Activated T-cell treated with anti-CD3 and anti-CD28 coated beads, Interleukin-2, amount 50 U/mL, for 1 hour (primary cell): ENCODE measurements at regions not wholly inside any gene's neighbourhood (a gene's known extent, or its start where the extent isn't known, plus 50 kb on each side); places are given as distances from the start of the nearest gene placed in this dataset.

Source experiments
- DNase-seq: peaks from one replicate; pipeline ENCODE4 v3.0.0-alpha.2; 2020

DNA sequence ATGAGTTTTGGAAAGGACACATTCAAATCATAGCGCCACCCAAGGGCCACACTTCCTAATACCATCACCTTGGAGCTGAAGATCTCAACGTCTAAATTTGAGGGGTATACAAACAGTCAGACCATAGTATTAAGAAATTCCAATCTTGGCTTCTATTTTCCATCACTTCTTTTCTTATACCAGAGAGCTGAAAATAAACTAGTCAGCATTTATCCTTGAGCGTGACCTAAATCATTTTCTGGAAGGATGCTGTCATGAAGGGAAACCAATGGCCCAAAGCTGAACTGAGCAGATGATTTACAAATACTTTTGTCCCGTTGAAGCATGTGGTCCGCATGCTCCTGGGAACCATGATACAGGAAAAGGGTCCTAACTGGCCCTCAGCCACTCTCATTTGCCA lies 921.9 kb downstream of the CCSER2 start:
- DNase-seq: no peak

DNA sequence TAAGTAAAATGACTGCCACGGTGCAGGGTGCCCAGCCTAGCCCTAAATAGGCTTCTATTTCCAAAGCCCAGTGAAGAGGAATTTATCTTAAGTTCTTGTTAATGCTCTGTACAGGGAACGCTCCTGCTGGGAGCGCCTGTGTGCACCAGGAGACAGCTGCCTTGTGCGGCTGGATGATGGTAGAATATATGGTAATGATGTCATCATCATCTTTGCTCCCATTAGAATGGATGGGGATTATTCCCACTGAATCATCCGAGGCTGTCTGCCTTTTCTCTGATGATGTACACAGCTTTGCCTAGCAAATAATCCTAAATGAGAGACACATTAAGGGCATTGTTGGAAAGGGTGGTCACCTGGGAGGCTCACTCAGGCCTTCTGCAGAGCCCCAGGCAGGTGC lies 928.1 kb downstream of the CCSER2 start:
- DNase-seq: no peak

DNA sequence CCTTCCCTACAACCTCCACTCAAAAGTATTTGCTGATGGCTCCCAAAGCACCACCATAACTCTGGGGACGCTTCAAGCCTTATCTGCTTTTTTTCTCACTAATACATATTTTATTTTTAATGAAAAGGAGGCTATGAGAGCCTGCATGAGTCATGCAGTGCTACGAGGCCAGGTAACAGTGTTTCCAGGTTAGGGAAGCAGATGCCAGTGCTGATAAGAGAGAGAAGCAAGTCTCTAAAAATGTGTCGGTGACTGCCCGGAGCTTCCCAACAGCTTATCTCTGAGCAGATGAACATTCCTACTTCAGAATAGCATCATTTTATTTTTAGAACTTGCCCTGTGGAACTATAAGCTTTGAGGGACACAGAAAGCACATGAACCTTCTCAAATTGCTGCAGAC lies 931.5 kb downstream of the CCSER2 start:
- no peak for DNase-seq

DNA sequence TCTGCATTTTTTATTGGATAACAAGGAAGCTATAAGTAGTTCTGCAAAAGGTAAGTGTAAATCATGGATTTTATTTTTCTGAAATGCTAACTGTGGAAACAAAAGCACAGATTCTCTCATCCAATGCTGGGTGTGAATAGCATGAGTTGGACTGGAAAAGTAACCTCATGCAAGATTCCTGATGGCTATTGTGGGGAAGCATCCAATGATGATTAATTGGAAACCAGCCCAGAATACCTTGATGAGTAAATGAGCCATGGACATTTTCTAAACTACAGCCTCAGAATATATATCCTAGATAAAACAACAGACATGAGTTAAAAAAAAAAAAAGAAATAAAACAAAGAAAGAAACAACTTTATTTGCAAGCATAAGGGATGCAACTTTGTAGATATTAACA lies 934.6 kb downstream of the CCSER2 start:
- no peak for DNase-seq

DNA sequence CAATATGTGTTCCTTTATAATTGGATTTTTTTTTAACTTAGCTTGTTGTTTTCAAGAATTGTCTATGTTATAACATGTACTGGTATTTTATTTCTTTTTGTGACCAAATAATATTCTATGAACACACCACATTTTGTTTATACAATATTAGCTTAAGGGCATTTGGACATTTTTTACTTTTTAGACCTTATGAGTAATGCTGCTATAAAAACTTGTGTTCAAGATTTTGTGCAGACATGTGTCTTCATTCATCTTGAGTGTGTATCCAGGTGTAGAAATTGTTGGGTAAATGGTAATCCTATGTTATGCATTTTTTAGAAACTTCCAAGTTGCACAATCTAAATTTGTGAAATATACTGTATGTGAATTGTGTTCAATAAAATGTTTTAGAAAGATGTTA lies 936.7 kb downstream of the CCSER2 start:
- DNase-seq: no peak

DNA sequence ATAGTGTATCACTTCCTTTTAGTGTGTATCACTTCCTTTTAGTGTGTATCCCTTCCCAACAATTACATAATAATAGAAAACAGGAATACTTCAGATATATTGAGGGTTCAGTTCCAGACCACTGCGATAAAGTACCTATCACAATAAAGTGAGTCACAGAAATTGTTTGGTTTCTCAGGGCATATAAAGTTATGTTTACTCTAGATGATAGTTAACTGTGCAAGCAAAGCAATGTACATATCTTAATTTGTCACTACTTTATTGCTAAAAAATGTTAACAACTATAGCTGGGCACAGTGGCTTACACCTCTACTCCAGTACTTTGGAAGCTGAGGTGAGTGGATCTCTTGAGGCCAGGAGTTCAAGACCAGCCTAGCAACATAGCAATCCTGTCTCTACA lies 938.4 kb downstream of the CCSER2 start:
- no peak for DNase-seq

DNA sequence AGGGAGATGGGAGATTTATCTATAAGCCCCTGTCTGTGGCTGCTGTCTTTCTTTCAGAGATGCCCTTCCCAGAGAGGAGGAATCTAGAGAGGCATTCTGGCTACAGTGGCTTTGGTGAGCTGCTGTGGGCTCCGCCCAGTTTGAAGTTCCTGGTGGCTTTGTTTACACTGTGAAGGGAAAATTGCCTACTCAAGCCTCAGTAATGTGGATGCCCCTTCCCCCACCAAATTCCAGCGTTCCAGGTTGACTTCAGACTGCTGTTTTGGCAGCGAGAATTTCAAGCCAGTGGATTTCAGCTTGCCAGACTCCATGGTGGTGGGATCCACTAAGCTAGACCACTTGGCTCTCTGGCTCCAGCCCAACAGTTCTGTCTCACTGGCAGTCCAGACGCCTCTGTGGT lies 951.6 kb downstream of the CCSER2 start:
- no peak for DNase-seq

DNA sequence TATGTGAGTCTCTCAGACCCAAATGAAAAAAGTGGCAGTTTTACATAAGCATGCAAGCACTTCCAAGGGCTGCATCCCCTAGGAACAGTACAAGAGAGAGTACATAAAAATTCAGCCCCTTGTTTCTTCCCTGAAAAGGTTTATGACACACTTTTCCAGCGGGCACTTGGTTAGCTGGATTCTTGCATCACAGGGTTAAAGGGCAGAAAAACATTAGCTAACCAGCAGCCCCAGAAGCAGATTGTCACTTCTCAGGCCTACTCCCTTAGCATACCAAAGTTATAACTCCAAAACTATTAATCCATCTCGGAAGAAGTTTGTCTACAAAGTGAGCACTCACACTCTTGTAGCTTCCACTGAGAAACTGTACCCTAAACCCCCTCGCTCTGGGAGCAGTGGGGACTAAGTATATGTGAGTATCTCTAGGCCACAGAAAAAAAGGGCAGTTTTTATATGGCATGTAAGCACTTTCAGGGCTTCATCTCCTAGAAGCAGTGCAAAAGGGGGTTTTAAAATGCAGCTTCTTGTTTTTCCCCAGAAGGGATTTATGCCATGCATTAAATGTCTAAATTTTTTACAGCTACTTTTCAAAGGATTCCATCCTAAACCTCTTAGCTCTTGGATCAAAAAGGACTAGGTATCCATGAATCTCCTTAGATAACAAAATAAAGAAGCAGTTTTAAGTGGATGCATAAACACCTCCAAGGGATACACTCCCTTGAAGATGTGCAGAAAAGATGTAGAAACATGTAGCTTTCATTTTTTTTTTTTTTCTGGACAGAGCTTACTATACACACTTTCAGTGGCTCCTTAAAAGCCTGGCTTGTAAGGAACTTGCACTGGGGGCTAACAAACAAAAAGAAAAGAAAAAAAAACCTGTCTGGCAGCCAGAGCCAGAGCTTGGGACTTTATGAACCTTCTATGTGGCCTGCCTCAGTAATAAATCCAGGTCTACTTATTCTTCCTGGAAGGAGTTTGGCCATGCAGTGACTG lies 956.7 kb downstream of the CCSER2 start:
- DNase-seq: no peak

DNA sequence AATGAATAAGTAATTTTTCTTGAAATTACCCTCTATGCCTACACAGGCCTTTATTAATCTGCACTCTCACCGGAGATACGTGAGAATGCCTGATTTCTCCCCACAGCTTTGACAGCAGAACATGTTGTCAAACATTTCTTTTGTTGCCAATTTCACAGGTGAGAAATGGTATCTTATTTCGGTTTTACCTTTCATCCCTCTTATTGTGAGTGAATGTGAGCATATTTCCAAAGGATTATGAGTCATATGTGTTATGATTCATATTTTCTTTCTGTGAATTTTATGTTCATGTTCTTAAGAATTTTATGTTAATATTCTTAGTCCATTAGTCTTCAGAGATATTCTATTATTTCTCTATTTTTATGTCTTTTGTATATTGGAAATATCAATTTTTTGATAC lies 965.1 kb downstream of the CCSER2 start:
- no peak for DNase-seq

DNA sequence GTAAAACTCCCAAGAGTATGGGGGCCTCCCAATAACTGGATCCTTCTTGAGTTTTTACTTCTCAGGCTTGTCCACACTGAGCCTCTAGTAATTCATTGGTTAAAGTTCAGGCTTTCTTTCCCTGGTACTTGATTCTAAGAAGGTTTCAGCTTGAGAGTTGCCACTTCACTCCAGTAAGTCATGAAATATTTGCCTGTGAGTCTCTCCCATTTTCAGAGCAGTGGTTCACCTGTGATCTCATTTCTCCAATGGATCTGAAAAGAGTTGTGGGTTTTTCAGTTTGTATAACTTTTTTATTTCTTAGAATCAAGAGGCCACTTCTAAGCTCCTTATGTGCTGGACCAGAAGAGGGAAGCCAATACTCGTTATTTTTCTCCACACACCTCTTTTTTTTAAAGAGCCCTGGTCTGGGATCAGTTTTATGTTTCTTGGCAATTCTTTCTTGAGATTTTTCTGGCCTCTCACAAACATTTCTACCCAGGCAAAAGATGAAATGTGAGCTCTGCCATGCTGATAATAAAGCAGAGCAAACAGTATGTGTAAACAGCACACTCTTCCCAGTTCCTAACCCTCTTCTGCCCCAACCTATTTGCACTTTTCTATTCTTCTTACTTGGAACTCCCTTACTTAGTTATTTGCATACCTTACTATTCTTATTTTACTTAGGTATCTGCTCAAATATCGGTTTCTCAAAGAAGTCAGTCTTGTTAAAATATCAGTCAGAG lies 983.4 kb downstream of the CCSER2 start:
- DNase-seq: no peak

DNA sequence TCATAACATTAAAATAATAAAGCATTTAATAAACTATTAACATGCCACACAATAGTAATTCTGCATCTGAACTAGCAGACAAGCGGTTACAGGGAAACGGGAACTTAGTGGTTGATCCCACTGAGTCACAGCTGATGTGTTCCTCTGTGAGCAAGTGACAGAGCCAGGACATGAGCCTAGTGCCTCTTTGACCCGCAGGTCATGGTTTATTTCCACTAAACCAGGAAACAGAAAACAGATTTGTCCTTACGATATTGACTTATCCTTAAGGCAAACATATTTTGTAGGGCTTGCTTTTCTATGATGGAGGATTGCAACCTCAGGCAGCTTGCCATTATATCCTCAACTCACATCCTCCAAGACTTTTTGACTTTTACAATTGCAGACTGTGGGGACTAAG lies 987.3 kb downstream of the CCSER2 start:
- no peak for DNase-seq

DNA sequence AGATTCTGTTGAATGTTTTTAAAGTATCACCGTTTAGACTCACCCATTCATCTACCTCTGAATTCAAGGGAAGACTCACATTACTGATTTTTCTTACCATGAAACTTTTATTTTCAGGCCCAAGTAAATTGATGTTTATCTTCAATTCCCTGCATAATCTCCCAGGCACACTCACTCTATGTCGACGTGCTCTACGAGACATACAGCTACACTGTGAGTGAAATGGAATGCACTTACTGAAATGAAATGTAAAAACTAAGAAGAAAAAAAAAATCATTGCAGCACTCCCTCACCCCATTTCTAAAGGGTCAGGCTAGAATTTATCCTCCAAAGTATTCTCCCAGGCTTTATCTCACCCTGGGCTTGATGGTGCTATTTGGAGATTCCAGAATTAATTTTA lies 987.9 kb downstream of the CCSER2 start:
- DNase-seq: no peak

DNA sequence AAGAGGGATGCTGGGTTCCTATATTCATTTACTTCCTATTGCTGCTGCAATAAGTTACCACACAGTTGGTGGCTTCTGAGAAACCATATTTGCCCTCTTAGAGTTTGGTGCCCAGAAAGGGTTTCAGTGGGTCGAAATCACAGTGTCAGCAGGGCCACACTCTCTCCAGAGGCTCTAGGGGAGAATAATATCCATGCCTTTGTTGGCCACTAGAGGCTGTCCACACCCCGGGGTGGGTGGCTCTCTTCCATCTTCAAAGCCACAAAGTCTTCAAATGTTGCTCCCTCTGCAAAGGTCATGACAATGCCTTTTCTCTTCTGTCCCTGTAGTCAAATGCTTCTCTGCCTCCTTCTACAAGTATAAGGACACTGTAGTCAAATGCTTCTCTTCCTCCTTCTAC lies 989.4 kb downstream of the CCSER2 start:
- DNase-seq: no peak

DNA sequence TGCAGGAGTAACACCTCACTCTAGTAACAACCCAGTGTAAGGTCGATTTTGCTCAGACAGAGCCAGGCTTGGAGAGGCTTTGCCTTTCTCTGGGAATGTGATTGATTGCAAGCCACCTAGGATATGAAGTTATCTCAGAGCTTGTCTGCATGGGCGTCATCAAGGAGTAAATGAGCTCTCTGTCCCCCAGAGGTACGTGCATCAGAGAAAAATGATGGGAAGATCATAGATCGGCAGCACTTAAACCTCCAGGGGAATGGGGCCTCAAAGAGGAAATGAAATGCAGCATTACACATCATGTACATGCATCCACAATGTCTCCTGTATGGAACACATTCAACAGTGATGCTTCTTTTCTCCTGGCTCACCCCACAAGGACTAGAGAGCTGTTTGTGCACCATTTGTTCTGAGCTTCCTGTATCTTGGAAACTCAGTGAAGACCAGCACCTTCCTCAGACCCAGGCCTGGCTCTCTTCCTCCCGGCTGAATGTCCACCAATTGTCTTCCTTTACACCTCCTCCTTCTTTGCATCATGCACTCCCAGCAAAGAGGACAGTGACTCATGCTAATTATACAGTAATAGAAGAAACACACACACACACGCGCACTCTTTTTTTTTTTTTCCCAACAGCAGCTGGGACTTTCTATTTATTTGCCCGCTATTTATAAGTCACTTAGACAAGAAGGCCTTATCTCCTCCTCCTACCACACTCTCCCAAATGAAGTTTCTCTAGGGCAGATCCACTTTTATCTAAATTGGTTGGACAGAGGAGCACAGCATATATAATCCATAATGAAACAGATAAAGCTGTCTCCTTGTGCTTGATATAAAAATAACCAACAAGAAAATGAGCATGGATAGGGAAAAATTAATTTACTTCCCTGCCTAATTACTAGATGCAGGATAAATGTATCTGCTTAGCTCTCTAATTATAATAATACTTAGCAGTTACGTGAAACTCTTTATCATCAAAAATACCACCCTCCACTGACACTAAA lies 990.7 kb downstream of the CCSER2 start:
- no peak for DNase-seq

DNA sequence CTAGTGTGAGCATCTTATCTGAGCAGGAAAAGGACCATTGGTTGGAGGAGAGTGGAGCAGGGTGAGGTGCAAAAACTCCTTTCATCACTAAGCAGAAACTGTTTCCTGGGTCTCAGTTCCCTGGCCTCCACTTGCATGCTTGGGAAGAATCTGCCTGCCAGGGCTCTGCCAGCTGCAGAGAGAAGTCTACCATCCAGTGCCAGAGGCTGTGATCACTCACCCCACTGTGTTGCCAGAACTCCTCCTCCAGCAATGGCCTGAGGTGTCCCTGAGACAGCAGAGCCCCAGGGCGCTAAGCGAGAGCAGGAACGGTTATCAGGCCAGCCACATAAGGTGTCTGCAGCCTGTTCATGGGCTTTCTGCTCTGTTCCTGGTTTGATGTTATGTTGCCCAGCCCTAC lies 991.4 kb downstream of the CCSER2 start:
- no peak for DNase-seq

DNA sequence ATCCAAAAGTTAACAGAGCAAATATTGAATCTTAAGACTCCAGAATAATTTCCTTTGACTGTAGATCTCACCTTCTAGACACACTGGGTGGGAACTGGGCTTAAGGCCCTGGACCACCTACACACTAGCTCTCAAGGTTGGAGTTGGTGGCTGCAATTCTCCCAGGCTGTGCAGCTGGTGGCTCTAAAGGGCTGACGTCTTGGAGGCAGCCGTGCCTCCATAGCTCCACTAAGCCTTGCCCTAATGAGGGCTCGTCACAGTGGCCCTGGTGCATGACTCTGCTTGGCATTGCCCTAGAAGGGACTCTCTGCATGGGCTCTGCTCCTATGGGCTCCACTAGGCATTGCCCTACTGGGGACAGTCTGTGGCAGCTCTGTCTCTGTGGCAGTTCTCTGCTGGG lies 1005.2 kb downstream of the CCSER2 start:
- DNase-seq: no peak

DNA sequence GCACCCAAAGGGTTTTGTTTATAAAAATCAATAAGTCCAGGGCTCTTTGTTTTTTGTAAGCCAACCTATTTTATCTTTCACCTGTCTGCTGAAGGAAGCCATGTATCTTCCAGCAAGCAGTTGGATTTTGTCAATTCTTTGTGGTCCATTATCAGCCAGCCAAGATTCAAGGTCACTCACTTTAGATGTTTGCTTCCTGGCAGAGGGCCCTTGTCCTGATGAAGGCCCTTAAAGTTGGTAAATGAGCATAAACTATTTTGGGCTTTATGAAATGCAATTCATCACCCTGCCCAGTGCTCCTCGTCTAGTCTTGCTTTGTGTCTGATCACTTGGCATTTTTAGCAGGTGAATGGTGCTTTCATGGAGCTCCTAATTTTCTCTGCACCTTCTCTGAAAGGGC lies 1004.2 kb downstream of the GRID1 start:
- no peak for DNase-seq

DNA sequence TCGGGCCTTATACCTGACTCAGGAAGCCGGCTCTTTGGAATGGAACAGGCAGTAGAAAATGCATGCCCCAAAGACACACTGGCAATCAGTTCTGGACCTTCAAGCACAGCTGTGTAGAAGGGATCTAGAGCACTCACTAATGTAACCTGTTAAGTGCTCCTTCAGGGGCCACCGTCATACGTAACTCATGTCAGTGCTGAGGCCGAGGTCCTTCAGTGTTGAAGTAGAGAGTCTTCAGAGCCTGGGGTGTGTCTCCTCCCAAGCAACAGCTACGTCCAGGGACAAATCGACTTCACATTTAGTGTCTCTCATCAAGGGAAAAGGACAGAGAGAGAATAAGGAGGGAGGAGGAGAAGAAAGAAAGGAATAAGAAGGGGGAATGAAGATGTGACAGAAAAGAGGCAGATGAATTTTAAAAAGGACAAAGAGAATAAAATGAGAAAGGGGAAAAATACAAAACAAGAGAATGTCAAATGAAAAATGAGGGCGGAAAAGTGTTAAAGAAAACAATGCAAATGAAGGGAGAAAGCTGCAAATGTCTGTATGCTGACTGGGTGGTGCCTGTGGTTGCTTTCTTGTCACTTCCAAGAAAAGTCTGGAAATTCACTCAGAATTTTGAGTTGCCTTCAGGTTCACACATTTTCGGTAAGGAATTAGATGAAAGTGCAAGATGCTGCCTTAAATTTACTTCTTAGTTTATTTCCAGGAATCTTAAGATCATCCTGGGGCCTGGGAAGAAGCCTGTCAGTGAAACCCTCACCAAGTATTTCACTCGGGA lies 989.4 kb downstream of the GRID1 start:
- no peak for DNase-seq

DNA sequence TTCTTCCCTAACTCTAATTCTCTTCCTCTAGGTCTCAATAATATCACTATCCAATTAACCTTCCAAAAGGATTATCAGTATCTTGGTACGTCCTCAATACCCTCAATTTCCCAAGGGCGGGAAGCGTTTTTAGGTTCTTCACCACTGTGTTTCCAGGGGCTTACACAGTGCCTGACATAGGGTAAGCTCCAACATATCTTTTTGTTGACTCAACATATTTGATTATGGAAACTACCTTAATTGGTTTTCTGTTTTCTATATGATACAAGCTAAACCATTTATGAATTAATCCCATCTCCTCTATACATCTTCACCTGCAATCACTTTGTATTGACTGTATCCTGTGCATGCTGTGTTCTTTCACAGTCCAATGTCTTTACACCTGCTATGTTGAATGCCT lies 987.3 kb downstream of the GRID1 start:
- no peak for DNase-seq

DNA sequence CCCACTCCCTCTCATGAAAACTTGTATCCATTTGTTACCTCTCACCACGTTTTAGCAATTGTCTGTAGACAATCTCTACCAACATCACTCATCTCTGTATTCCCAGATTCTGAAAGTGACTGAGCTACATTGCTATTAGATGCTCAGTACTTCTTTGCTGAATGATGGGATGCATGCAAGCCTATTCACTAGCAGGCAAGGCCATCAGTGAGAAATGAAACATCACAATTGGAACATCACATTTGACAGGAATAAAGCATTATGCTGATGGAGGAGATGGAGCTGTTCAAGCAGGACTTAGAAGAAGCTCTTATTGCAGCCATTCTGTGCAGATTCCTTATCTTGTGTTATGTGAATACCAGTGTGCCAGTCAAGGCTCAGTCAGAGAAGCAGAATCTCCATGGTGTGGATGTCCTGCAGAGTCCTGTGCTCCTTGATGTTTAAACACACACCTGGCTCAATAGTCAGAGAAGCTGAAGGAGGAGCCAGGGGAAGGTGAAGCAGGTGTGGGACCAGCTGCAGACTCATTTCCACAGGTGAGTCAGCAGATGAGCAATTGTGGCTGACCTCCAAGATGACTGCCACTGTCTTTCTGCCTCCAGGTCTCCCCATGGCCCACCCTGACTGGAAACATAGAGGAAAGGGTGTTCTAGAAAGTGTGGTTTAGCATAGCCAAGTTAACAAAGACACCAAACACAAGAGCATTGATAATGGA lies 965.5 kb downstream of the GRID1 start:
- DNase-seq: no peak

DNA sequence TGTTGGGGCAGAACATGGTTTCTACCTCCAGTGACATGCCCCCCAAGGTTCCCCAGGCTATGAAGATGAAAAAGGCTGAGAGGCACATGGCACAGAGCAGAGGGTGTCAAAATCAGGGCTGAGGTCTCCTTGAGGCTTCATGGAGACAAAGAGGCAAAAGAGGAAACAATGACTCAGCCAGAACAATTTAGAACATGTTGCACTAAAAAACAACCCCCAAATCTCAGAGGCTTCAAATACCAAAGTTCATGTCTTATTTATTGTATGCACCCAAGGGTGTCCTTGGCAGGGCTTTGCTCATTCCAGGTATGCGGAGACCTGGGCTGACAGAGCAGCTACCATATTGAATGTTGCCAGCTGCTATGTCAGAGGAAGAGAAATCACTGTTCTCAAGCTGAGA lies 964.1 kb downstream of the GRID1 start:
- no peak for DNase-seq

DNA sequence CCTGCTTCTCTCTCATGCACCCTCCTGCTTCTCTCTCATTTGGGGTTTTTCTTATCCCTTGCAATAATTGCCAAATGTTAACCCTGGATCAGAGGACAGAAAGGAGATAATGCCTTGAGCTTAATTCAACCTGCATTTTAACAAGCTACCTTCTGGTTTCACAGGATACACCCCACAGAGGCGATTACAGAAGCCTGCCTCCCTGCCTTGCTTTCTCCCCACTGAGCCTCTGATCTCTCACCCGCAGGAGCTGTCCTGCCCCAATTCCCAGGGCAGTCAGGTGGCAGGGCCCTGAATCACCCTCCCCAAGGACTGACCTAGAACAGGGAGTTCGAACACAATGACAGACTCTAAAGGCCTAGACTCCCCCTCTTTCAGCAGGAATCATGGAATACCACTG lies 959.5 kb downstream of the GRID1 start:
- no peak for DNase-seq
